Breast epithelium (tissue), 4 donors: ENCODE measurements at regions not wholly inside any gene's neighbourhood (a gene's known extent, or its start where the extent isn't known, plus 50 kb on each side); places are given as distances from the start of the nearest gene placed in this dataset.

Experiments used
- DNase-seq, 2 donors: peaks; one replicate each; pipeline ENCODE4 v3.0.0-alpha.2; 2019; ENCODE audit warnings: low spot score in 2 of 2
- H3K27ac ChIP-seq, 2 donors: fragments of 200-600 bp; sonication (generic) in 1 of 2; one replicate each; pipeline ENCODE4 v1.5.1; 2016 to 2019; ENCODE audit warnings: mild to moderate bottlenecking in 1 of 2
- H3K27me3 ChIP-seq, 2 donors: fragments of 200-600 bp; sonication (generic) in 1 of 2; one replicate each; pipeline versions ENCODE4 v1.5.1 to v1.6.0; 2017 to 2019; ENCODE audit warnings: control low read depth in 1 of 2, mild to moderate bottlenecking in 1 of 2
- H3K36me3 ChIP-seq: fragments of 200-600 bp; one replicate; pipeline ENCODE4 v1.5.1; 2019
- H3K4me1 ChIP-seq, 2 donors: fragments of 200-600 bp; sonication (generic); one replicate each; pipeline ENCODE4 v1.5.1; 2016 to 2019; ENCODE audit warnings: control low read depth in 1 of 2
- H3K4me3 ChIP-seq, 3 donors: fragments of 200-600 bp; sonication (generic); 1 replicate in 2 of 3; 2 replicates in 1 of 3; pipeline ENCODE4 v1.5.1; 2016 to 2019; ENCODE audit warnings: mild to moderate bottlenecking in 3 of 3, moderate library complexity in 2 of 3
- H3K9me3 ChIP-seq, 2 donors: fragments of 200-600 bp; sonication (generic) in 1 of 2; one replicate each; pipeline ENCODE4 v1.5.1; 2016 to 2019; ENCODE audit warnings: control low read depth in 1 of 2
- POLR2A ChIP-seq: fragments of 450-650 bp; IDR thresholded peaks from one replicate; pipeline ENCODE4 v1.6.1; 2016; ENCODE audit warnings: antibody characterized with exemption, mild to moderate bottlenecking, moderate library complexity
- POLR2AphosphoS5 ChIP-seq, 3 donors: sonication (generic); formaldehyde crosslinking; IDR thresholded peaks; one replicate each; pipeline ENCODE4 v1.6.1; 2017; ENCODE audit warnings: antibody characterized with exemption in 3 of 3
- intact Hi-C: fragments of 100-400 bp; cut with DNase I; formaldehyde crosslinking; loops from one replicate; pipeline ENCODE4 v1.15.1; 2023; ENCODE audit warnings: low total_unique reads
- TF ChIP-seq, protein P1 (sequence below), 3 donors: fragments of 450-650 bp; IDR thresholded peaks; one replicate each; pipeline ENCODE4 v1.5.1; 2016 to 2017; ENCODE audit warnings: antibody characterized with exemption in 3 of 3, mild to moderate bottlenecking in 3 of 3, moderate library complexity in 3 of 3

DNA sequence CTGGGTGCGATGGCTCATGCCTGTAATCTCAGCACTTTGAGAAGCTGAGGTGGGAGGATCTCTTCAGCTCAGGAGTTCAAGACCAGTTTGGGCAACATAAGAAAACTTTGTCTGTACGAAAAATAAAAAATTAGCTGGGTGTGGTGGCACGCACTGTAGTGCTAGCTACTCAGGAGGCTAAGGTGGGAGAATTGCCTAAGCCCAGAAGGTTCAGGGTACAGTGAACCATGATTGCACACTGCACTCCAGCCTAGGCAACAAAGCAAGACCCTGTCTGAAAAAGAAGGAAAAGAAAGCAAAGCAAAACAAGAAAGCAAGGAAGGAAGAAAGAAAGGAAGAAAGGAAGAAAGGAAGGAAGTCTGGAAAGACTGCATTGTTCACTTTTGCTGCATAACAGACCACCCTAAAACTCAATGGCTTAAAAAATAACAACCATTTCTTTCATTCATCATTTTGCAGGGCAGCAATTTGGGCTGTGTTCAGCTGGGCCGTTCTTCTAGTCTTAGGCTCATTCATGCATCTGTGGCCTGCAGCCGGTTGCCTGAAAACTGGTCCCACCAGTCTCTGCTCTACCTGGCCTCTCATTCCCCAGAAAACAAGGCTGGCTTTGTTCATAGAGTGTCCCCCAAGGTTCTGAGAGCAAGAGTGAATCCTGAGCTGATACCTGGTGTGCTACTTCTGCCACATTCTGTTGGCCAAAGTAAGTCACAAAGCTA is 82.4 kb upstream of the MIER3 start:
- TF ChIP-seq, protein P1, sequence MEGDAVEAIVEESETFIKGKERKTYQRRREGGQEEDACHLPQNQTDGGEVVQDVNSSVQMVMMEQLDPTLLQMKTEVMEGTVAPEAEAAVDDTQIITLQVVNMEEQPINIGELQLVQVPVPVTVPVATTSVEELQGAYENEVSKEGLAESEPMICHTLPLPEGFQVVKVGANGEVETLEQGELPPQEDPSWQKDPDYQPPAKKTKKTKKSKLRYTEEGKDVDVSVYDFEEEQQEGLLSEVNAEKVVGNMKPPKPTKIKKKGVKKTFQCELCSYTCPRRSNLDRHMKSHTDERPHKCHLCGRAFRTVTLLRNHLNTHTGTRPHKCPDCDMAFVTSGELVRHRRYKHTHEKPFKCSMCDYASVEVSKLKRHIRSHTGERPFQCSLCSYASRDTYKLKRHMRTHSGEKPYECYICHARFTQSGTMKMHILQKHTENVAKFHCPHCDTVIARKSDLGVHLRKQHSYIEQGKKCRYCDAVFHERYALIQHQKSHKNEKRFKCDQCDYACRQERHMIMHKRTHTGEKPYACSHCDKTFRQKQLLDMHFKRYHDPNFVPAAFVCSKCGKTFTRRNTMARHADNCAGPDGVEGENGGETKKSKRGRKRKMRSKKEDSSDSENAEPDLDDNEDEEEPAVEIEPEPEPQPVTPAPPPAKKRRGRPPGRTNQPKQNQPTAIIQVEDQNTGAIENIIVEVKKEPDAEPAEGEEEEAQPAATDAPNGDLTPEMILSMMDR (IDR thresholded peaks at IDR 0.05): no peak
- TF ChIP-seq POLR2A (no peak), POLR2AphosphoS5 (IDR thresholded peaks at IDR 0.05) (no peak)
- Histone ChIP-seq H3K27ac (no peak overlapping the region), H3K36me3 (no peaks in the 10 kb centered on the region), H3K4me1 (no peaks in the 10 kb centered on the region), H3K9me3 (no peaks in the 10 kb centered on the region), H3K4me3 (no peak overlapping the region), H3K27me3 (no peaks in the 10 kb centered on the region)
- intact Hi-C loops: no loop called here
- DNase-seq: no peak

DNA sequence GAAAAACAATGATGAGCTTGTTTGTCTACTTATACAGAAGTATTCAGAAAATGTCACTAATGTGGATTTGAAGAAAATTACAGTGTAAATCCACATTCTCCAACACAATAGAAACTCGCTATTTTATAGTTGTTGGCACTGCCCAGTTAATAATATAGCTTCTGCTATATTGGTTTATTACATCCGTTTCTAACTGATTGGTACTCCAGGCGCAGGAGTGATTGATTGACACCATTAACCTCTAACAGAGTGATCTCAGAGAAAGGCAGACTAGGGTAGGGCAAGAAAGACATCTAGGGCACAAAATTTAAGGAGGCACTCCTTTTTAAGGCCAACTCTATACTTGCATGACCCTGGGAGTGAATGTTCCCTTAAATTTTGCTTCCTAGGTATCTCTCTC is 84.0 kb upstream of the MIER3 start:
- no peak for DNase-seq

DNA sequence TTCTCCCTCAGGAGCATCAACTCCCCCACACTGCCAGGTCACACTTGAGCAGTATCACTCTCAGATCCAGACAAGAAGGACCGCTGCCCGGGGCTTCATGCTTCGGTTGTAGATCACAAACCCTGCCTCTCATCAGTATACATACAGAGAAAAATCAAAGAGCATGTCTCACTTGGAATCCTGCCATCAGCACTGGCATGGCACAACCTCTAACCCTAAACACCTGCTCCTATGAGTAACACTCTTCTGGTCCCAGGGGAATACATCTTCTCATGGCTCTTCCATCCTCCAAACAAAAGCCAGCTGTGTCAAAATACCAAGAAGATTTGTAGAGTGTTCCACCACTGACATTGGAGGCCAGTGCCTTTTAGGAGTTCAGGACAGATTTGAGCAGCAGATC is 84.8 kb upstream of the MIER3 start:
- Histone ChIP-seq H3K36me3 (no peaks in the 10 kb centered on the region), H3K4me3 (no peak overlapping the region), H3K4me1 (no peaks in the 10 kb centered on the region), H3K27me3 (no peaks in the 10 kb centered on the region), H3K9me3 (no peaks in the 10 kb centered on the region), H3K27ac (no peak overlapping the region)
- TF ChIP-seq POLR2AphosphoS5 (IDR thresholded peaks at IDR 0.05) (no peak), POLR2A (no peak)
- TF ChIP-seq, protein P1 (IDR thresholded peaks at IDR 0.05): no peak
- DNase-seq: no peak
- intact Hi-C loops: no loop called here

More for the DNA sequence above, 84.0 kb upstream of the MIER3 start:
- Histone ChIP-seq H3K4me1 (no peaks in the 10 kb centered on the region), H3K27me3 (no peaks in the 10 kb centered on the region), H3K9me3 (no peaks in the 10 kb centered on the region), H3K27ac (no peak overlapping the region), H3K4me3 (no peak overlapping the region), H3K36me3 (no peaks in the 10 kb centered on the region)
- TF ChIP-seq POLR2A (no peak), POLR2AphosphoS5 (IDR thresholded peaks at IDR 0.05) (no peak)
- TF ChIP-seq, protein P1 (IDR thresholded peaks at IDR 0.05): no peak
- intact Hi-C loops: no loop called here

DNA sequence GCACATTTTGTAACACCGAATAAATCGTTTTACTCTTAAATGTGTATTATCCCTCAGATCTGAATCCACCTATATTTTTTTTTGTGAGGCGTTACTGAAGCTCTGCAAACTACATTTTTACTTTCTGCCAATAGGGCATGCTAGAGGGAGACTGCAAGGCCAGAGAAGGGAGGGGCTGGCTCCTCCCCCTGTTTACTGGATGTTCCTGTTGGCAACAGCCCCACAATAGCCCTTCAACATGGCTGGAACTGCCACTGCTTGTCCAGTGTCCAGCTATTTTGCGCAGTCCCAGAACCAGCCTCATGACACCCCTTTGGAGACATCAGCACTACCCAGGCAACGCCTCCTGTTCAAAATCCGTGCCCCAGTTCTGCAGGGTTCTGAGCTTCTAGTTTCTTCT is 85.4 kb upstream of the MIER3 start:
- Histone ChIP-seq H3K36me3 (no peaks in the 10 kb centered on the region), H3K27ac (no peak overlapping the region), H3K4me3 (no peak overlapping the region), H3K27me3 (no peaks in the 10 kb centered on the region), H3K4me1 (no peaks in the 10 kb centered on the region), H3K9me3 (no peaks in the 10 kb centered on the region)
- TF ChIP-seq POLR2A: no peak
- TF ChIP-seq POLR2AphosphoS5 (IDR thresholded peaks at IDR 0.05): no peak
- TF ChIP-seq, protein P1 (IDR thresholded peaks at IDR 0.05): no peak
- intact Hi-C loops: no loop called here
- DNase-seq: no peak

DNA sequence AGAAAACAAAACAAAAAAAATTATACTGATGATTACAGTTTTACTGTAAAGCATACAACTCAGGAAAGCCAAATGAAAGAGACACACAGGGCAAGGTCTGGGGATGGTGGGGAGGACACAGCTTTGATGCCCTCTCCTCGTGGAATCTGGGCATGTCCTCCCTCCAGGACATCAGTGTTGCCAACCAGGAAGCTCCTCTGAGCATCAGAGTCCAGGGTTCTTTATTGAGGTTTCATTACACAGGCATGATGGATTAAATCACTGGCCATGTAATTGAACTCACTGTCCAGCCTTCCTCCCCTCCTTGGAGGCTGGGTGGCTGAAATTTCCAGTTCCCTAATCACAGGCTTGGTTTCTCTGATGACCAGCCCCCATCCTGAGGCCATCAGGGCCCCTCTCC is 89.6 kb upstream of the MIER3 start:
- H3K4me1 ChIP-seq: no peaks in the 10 kb centered on the region
- no peaks in the 10 kb centered on the region for H3K36me3 ChIP-seq
- TF ChIP-seq, protein P1 (IDR thresholded peaks at IDR 0.05): no peak
- TF ChIP-seq POLR2AphosphoS5 (IDR thresholded peaks at IDR 0.05): no peak
- TF ChIP-seq POLR2A: no peak
- H3K27me3 ChIP-seq: no peaks in the 10 kb centered on the region
- no peak for DNase-seq
- no peak overlapping the region for H3K27ac ChIP-seq
- no peaks in the 10 kb centered on the region for H3K9me3 ChIP-seq
- intact Hi-C loops: no loop called here
- H3K4me3 ChIP-seq: no peak overlapping the region
